Activated B cell treated with CpG ODN at 0.5 μM for 24 hours (primary cell): ENCODE measurements at regions not wholly inside any gene's neighbourhood (a gene's known extent, or its start where the extent isn't known, plus 50 kb on each side); places are given as distances from the start of the nearest gene placed in this dataset.

ENCODE experiments used
- ATAC-seq: fragments of 200-7000 bp; cut with Tn5 transposase; one replicate; pipeline ENCODE4 v1.10.0; 2021; ENCODE audit warnings: low read depth, mild to moderate bottlenecking, moderate library complexity
- CTCF ChIA-PET: fragments of 350-600 bp; sonication (Branson Sonifier 250); formaldehyde crosslinking; loops from one replicate; lab custom pipeline; 2021; ENCODE audit warnings: antibody characterized with exemption; lab: Charles Lee
- POLR2A ChIA-PET: fragments of 350-600 bp; sonication (Branson Sonifier 250); formaldehyde crosslinking; loops from one replicate; lab custom pipeline; 2021; ENCODE audit warnings: antibody characterized with exemption; lab: Charles Lee
- DNase-seq: peaks from one replicate; pipeline ENCODE4 v3.0.0; 2022
- H3K27ac Mint-ChIP-seq: one replicate; pipeline ENCODE4 v1.8.0; 2020; ENCODE audit warnings: mixed read lengths
- H3K27me3 Mint-ChIP-seq: one replicate; pipeline ENCODE4 v1.8.0; 2021; ENCODE audit warnings: mixed read lengths
- H3K36me3 Mint-ChIP-seq: one replicate; pipeline ENCODE4 v1.8.0; 2021; ENCODE audit warnings: low read depth, mixed read lengths
- H3K4me1 Mint-ChIP-seq: one replicate; pipeline ENCODE4 v1.8.0; 2021; ENCODE audit warnings: mixed read lengths
- H3K4me3 Mint-ChIP-seq: one replicate; pipeline ENCODE4 v1.8.0; 2020; ENCODE audit warnings: mild to moderate bottlenecking, mixed read lengths
- H3K9me3 Mint-ChIP-seq: one replicate; pipeline ENCODE4 v1.8.0; 2020; ENCODE audit warnings: mixed read lengths
- intact Hi-C: fragments of 100-400 bp; cut with micrococcal nuclease; formaldehyde crosslinking; loops from one replicate; pipeline ENCODE4 v1.15.1; 2024
- TF ChIP-seq, protein P1 (sequence below): fragments of 200-600 bp; IDR thresholded peaks from one replicate; pipeline ENCODE4 v1.8.0; 2022; ENCODE audit warnings: antibody characterized with exemption, mild to moderate bottlenecking

DNA sequence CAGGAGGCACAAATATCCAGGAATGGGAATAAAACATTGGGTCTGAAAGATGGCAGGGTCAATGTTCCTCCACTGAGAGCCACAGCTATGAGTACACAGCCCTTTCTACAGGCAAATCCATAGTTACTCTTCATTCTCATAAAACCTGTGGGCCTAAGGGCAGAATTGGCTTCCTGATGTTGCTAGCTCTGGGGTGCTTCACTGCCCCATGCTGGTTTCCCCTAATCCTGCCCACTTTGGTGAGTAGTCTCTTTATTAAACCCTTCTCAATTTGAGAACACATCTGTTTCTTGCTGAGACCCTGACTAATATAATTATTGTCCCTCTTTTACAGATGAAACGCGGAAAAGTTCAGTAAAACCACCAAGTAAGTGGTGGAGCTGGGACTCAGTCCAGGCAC lies 66.3 kb upstream of the RAI14 start:
- H3K4me3 Mint-ChIP-seq = no peak overlapping the region
- no peaks in the 10 kb centered on the region for H3K36me3 Mint-ChIP-seq
- H3K27me3 Mint-ChIP-seq = peaks cover 10% of the 10 kb centered on the region
- TF ChIP-seq, protein P1, sequence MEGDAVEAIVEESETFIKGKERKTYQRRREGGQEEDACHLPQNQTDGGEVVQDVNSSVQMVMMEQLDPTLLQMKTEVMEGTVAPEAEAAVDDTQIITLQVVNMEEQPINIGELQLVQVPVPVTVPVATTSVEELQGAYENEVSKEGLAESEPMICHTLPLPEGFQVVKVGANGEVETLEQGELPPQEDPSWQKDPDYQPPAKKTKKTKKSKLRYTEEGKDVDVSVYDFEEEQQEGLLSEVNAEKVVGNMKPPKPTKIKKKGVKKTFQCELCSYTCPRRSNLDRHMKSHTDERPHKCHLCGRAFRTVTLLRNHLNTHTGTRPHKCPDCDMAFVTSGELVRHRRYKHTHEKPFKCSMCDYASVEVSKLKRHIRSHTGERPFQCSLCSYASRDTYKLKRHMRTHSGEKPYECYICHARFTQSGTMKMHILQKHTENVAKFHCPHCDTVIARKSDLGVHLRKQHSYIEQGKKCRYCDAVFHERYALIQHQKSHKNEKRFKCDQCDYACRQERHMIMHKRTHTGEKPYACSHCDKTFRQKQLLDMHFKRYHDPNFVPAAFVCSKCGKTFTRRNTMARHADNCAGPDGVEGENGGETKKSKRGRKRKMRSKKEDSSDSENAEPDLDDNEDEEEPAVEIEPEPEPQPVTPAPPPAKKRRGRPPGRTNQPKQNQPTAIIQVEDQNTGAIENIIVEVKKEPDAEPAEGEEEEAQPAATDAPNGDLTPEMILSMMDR = no peak
- intact Hi-C loops = no loop called here
- H3K4me1 Mint-ChIP-seq = no peaks in the 10 kb centered on the region
- no peaks in the 10 kb centered on the region for H3K9me3 Mint-ChIP-seq
- POLR2A ChIA-PET = no interaction called here
- CTCF ChIA-PET = no interaction called here
- ATAC-seq = no peak
- H3K27ac Mint-ChIP-seq = no peak overlapping the region
- DNase-seq = no peak

DNA sequence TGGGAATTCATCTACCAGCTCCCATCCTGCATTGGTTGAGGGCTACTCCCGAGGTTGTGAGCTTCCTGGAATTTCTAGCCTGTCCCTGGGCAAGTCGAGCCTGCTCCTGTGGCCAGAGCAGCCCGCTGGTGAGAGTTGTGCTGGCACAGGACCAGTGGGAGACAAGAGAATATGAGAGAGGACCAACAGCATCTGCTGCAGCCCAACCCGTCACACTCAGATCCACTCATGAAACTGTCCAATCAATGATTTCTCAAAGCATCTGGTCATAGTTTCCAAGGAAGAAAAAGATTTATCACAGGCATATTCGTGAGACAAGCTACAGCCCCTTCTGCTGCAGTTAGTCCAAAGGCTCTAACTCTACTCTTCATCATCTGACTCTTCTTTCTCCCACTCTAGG lies 64.4 kb upstream of the RAI14 start:
- intact Hi-C loops = no loop called here
- TF ChIP-seq, protein P1 = no peak
- DNase-seq = no peak
- no peak overlapping the region for H3K4me3 Mint-ChIP-seq
- ChIA-PET CTCF (no interaction called here), POLR2A (no interaction called here)
- peaks cover 1% of the 10 kb centered on the region for H3K27me3 Mint-ChIP-seq
- no peaks in the 10 kb centered on the region for H3K9me3 Mint-ChIP-seq
- H3K4me1 Mint-ChIP-seq = no peaks in the 10 kb centered on the region
- no peaks in the 10 kb centered on the region for H3K36me3 Mint-ChIP-seq
- H3K27ac Mint-ChIP-seq = no peak overlapping the region
- no peak for ATAC-seq

DNA sequence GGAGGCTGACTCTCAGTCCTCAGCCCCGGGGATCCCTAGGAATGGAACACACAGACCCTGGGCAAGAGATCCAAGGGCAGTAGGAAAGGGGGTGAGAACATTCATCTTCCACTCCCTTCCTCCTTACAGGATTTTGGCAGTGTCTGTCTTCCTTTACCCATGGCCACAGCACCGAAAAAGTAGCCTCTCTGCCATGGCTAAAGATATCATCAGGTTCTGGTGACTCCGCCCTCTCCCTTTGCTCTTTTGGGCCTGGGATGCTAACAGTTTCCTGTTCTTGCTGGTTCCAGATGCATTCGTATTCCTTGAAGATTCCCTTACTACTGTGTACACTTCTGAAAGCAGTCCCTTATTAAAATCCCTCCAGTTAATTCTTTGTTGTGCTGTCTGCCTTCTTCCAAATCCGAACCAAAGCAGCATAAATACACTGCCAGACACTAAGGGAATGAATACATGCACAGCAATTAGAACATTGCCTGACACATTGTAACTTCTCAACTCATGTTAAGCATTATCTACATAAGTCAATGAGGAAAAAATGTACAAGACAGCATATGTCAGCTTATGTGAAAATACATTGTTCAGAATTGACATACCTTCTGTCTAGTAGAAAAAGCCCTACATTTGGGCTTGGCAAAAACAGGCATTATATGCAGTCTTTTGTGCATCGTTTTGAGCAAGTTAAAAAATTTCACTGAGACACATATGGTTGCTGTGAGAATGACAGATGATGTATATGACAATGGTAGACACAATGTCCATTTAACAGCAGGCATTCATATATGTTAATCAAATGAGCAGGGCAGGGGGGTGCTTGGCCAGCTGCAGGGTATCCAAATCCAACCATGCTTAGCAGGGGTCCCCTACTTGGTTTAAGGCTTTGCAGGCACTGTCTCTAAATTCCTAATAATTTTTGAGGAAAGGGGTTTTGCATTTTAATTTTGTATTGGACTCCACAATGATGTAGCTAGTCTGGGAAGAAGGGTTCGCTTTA lies 58.8 kb upstream of the RAI14 start:
- Mint-ChIP-seq H3K27me3 (no peaks in the 10 kb centered on the region), H3K27ac (no peak overlapping the region), H3K36me3 (no peaks in the 10 kb centered on the region), H3K4me1 (no peaks in the 10 kb centered on the region), H3K9me3 (no peaks in the 10 kb centered on the region), H3K4me3 (no peak overlapping the region)
- intact Hi-C loops = no loop called here
- DNase-seq (no peak), ATAC-seq (no peak)
- TF ChIP-seq, protein P1 = no peak
- ChIA-PET POLR2A (no interaction called here), CTCF (no interaction called here)

DNA sequence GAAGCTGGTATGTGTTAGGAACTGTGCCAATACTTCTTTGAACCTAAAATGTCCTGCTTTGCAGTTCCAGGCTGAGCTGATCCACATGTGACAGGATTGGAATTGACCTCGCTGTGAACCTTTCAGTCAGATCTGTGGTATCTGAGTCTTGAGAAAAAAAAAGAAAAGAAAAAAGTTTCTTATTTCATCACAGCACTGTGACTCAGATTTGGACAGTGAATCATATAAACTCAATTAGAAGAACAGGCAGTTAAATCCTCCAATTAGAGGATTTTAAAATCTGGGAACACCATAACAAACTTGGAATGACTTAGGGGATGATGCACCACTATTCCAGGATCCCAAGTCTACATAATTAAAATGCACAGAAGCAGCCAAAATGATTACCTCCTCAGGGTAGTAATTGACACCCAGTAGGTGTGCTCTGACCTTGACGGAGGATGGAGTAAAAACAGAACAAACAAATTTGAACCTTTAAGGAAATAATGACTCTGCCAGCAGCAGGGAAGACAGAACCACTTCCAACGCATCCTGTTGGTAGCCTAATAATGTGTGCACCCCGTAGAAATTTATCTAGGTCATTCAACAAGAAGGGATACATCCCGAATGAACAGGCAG lies 57.8 kb upstream of the RAI14 start:
- no peak overlapping the region for H3K27ac Mint-ChIP-seq
- H3K27me3 Mint-ChIP-seq = no peaks in the 10 kb centered on the region
- H3K9me3 Mint-ChIP-seq = no peaks in the 10 kb centered on the region
- TF ChIP-seq, protein P1 = no peak
- CTCF ChIA-PET = no interaction called here
- H3K4me3 Mint-ChIP-seq = no peak overlapping the region
- H3K4me1 Mint-ChIP-seq = no peaks in the 10 kb centered on the region
- ATAC-seq (no peak), DNase-seq (no peak)
- H3K36me3 Mint-ChIP-seq = no peaks in the 10 kb centered on the region
- POLR2A ChIA-PET = no interaction called here
- intact Hi-C loops = no loop called here

DNA sequence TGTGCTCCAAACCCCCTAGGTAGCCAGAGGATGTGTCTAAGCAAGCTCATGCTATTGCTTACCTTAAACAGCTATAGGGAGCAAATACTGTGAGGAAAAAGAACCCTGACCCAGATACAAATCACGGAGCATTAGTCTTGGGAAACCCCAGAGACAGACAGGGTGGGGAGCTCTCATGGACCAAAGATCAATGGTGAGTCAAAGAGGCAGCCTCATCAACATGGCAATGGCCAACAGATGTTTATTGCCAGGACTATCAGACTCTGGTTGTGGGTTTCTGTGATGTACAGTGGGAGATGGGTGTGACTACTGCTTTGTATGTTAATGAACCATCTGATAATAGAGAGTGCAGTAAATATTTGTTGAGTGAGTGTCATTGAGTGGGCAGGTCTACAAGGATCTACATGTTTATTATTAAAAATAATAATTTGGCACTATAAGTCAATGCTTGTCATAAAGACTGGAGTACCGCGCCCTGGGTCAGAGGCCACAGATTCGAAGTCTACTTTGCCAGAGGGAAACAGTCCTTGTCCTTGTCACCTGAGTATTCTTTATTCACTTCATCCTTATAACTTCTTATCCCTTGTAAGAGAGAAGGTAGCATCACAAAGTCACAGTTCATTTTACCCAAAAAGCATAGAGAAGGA lies 56.5 kb upstream of the RAI14 start:
- DNase-seq (no peak), ATAC-seq (no peak)
- Mint-ChIP-seq H3K4me3 (no peak overlapping the region), H3K27ac (no peak overlapping the region), H3K36me3 (no peaks in the 10 kb centered on the region), H3K9me3 (no peaks in the 10 kb centered on the region), H3K4me1 (no peaks in the 10 kb centered on the region), H3K27me3 (no peaks in the 10 kb centered on the region)
- POLR2A ChIA-PET = no interaction called here
- TF ChIP-seq, protein P1 = no peak
- intact Hi-C loops = no loop called here
- CTCF ChIA-PET = no interaction called here
